SW480 (cell line): ENCODE measurements at regions not wholly inside any gene's neighbourhood (a gene's known extent, or its start where the extent isn't known, plus 50 kb on each side); places are given as distances from the start of the nearest gene placed in this dataset.
A peak's percentile ranks its signal among the peaks of the same experiment; 100 is the strongest.

Experiments used
- DNase-seq: peaks from one replicate; pipeline ENCODE4 v3.0.0-alpha.2; 2016; ENCODE audit warnings: low spot score

DNA sequence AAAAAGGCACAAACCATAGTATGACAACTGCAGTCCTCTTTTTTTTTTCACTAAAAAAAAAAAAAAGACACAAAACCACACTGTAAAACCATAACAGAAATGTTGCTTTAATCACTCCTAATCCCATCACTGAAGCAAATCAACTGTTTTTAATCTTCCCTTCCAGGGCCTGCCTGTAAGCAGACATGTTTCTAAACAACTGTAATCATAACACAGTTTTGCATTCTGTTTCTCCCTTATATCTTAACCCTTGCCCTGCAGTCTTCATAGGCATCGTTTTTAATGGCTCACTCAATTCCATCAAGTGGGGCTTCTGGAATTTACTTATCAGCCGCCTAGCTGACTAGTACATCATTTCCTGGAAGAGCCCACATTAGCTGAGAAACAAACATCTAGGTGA, 111.0 kb upstream of the SLC25A48 start:
- DNase-seq = no peak

DNA sequence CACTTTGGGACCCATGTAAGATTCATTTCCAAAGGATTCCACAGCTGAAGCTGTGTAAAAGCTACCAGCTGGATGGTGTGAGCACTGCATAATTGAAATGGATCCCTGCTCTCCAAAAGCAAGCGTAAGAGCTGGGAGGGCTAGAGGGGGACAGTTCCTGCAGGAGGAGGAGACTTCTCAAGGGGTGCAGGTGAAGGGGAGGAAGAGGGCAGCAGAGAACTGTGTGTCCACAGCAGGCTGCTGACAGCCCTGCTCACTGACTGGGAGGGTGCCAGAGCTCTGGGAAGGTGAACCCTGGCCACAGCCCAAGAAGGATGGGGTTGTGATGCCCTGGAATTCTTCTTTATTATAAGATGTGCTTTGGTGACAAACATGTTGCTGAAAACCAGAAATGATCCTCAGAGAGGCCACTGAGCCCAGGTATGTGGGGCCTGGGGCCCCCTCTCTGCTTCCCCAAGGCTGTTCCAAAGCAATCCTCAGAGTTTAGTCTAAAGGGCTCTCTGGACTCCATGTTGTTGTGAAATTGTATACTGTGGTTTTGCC, 112.8 kb upstream of the SLC25A48 start:
- no peak for DNase-seq

DNA sequence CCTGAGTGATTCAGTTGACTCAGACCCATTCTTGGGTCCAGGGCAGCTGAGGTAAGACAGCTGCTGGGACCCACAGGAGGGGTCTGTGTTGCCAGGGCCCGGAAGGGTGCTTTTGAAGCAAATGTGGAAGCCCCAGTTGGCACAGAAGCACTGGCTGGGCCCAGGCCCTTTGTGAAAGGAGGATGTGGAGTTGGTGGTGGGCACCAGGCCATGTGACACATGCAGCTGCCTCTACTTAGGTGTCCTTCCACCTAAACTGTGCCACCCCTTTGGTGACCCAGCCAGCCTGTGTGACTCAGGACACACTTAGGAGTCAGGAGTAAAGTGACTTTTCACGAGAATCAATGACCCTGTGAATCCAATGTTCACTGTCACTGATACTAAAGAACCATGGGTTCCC, 114.3 kb upstream of the SLC25A48 start:
- DNase-seq = no peak

DNA sequence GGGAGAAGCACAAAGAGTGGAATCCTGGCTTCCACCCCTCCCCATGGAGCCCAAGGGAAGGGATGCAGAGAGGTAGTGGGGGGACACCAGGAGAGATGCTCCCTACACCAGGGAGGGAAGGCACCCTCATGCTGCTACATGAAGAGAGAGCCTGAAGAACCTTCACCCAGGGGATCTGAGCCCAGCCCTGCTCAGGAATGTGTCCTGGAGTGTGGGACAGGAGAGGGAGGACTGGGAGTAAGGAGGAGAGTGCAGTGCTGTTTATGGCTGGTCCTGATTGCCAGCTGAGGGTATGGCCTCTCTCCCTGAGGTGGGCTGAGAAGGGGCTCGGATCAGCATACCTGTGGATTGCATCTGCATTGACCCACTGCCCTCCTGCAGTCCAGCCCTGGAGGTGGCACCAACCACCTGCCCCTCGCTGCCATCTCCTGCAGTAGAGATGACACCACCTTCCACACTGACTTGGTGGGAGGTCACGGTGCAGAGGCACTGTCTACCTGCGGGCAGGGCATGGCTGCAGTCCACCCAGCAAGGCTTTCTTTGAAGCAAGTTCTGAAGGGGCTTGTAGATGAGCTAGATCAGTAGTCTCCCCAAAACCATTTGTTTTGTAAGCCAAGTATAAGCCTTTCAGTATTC, 114.9 kb upstream of the SLC25A48 start:
- DNase-seq = peak; percentile 42

DNA sequence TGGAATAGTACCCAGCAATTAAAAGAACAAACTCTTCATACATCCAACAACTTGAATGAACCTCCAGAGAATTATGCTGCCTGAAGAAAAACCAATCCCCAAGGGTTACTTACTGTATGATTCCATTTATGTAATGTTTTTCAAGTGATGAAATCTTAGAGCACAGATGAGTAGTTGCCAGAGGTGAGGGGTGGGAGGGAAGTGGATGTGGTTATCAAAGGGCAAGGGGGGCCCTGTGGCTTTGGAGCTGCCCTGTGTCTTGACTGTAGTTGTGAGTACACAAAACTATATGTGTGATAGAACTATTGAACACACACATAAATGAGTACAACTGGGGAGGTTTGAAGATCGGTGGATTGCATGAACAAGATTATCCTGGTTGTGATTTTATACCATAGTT, 115.8 kb upstream of the SLC25A48 start:
- DNase-seq = no peak

DNA sequence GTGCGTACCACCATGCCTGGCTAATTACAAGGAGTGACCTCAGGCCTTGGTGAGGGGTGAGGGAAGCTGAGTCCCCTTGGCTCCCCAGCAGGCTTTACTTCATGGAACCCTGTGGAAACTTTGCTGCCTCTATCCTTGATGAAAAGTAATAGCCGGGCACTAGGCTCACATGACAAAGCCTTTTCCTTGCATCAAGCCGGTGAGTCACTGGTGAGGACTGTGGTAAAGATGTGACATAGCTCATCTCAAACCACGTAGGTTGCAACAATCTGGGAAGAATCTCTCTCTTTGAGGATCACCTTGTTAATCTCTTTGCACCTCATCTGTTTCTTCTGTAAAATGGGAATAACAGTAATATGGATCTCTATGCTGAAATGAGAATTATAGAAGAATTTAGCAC, 116.3 kb upstream of the SLC25A48 start:
- peak; percentile 80 for DNase-seq

DNA sequence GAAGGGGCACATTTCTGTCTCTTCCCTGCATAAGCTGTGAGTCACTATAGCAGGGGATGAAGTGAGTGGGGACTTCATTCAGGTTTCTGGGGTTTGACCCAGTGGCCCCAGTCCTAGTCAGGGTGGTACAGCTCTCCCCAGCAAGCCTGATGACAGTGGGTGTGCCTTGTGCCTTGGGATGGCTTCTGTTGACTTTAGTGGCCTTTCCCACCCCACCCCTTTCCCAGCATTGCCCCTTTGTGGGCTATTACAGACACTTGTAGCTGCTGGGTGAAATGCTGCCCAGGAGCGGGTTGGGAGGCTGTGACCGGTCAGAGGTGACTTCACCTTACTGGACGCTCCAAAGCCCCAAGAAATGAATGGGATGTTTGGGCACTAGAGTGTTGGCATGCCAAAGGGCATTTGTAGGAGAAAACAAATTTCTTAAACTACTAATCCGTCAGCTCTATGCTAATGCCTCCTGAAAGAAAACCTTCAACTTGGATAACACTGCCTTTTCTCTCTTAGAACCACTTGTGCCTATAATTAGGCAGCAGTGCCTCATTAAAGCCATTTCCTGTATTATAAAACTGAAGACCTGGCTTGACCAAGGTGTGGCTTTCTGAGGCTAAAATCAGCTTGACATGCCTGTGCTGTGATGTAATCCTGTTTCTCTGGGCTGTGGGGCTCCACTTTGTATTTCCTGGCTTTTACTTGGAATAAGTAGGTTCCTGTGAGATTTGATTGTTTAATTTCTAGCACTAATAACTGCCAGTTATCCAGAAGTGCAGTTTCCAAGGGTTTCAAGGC, 119.0 kb upstream of the SLC25A48 start:
- DNase-seq = peak; percentile 62

DNA sequence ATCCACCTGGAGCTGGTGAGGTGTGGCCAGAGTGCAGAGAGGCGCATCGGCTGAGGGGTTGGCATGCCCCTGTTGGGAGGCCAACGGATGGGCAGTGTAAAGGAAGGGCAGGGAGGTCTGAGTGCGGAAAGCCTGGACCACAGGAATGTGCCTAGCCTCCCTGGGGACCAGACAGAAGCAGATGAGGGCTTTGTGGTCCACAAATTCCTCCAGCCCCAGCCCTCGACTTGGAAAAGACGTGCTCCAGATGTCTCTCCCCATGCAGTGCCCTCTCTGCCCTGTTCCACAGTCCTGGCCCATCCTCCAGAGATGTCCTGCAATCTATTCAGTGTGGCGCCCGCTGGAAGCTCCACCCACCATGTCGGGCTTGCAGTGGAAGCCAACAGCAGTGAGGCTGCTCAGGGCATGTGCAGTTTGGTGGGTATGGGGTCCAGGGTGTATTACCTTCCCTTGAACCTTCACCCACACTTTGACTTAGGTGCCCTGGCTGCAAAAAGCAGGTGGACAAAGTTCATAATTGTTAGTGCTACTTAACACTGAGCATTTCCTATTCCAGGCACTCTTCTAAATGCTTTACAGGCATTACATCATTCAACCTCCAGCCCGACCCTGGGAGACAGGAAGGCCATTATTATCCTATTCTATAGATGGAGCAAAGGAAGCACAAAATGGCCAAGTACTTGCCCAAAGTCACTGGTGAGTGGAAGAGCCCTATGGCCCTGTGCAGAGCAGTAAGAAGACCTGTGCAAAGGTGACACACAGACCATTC, 120.2 kb upstream of the SLC25A48 start:
- peak; percentile 75 for DNase-seq

DNA sequence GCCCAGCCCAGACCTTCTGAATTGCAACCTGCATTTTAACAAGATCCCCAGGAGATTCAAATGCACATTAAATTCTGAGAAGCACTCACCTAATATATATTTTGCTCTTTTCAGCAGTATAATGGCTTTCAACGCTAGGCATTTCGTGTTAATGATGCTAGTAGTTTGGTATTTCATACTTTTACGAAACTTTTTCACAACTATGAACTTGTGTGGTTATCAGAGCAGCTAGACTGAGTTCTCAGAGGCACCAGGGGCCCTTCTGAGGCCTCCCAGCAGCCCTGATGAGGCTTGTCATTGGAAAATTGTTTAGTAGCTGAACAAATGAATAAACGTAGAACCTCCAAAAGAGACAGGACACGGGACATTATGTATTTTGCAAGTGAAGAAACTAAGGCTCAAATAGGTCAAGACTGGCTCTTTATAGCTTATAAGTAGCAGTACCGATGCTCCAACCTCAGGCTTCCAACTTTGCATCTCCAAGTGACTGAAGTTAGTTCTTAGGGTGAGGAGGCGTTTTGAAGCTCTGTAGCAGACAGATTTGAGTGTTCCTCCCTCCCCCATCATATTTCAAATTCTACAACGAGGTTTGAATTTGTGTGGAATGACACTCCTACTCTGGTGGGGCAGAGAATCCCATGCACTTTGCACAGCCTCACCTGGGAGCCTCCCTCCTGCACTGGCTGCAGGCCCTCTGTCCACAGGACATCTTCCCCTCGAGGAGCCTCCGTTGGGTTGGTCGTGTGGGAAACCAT, 121.1 kb upstream of the SLC25A48 start:
- no peak for DNase-seq

DNA sequence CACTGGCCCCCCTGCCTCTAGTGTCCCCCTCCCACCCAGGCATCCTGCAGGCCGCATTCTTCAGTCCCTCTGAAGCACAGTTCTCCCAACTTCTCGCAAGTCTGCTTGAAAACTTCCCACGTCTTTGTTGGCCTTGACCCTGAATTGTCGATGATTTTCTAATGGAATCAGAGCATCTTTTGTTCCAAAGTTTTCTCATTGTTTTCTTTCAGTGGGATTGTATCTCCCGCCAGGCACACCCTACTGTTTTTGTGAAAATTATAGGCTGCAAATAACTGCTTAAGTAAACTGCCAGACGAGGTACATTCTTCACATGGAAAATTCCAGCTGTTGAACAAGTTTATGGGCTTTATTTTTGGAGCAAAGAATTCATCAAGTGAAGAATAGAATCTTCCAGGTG, 122.6 kb upstream of the SLC25A48 start:
- DNase-seq = no peak

DNA sequence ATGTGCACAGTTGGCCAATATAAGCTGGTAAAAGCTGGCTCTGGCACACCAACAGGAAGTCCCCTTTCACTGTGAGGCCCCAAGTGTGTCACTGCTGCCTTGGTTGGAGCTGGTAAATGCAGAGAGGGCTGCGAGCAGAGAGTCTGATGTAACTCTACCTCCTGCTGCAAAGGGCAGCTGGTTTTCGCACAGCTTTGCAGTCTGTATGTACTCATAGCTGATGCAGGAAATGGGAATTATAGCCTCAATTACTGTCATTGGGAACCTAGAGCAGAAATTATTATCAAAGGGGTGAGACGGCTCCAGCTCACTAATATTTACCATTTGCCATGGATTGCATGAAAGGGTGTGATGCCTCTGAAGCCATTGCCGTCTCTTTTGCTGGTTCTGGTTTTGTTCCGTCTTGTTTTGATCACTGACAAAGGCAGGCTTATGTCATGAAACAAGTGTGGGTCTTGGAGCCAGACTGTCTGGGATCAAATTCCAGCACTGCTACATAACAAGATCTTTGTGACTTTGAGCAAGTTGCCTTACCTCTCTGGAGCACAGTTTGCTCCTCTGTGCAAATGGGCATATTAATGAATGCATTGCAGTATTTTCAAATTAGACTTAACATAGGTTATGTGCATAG, 124.3 kb upstream of the SLC25A48 start:
- DNase-seq = no peak

DNA sequence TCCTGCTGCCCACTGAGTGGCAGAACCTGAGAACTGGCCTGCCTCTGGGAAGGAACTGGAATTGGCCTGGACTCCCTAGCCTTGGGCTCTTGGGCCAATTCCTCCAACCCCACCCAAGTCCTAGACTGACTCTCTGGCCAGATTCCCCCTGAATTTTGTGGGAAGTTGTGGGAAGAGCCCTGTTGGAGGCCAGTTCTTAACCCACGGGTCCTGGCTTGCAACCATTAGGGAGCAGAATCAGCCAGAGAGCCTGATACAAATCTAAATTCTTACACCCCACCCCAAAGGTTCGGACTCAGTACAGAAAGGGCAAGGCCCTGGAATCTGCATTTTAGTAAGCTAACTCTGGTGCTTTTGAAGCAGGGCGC, 125.3 kb upstream of the SLC25A48 start:
- no peak for DNase-seq

DNA sequence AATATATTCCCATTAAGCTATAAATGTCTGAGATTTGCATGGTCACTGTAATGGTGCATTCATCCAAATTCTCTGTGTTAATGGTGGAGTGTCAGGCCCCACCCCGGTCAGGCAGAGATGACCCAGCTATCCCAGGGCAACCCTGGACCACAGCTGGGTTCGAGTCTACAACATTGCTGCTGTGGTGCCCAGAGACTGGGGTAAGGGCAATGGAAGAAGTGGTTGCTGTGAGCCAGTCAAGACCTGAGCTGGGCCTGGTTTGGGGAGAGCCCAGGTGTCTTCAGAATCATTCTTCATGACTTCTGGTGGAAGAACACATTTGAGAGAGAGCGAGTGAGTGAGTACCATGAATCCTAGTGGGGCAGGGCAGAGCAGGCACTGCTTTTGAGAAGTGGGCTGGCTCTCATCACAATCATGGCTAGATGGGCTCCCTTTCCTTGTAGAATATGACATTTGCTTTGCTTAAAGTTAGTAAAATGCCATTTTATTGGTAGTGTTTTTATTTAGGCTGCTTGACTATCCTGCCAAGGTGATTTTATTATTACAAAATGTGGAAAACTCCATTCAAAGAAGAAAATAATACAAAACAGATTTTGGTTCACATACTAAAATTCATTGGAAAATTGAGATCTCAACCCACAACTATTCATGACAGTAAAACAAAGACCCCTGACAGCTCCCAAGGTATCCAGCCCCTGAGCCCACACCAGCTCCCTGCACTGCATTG, 125.8 kb upstream of the SLC25A48 start:
- no peak for DNase-seq

DNA sequence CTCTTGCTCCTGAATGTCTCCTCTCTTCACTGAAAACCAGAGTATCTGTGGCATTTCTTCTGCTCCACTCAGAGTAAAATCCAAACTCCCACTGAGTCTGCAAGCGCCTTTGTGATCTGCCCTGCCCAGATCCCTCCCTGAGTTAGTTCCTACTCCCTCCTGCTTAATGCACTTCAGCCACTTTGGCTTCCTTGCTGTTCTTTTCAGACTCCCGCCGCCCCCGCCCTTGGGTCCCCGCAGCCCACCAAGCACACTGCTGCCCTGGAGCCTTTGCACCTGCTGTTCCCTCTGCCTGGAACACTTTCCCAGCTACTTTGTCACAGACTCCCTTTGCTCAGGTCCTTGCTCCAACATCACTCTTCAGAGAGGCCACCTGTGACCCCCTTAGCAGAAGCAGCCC, 127.2 kb upstream of the SLC25A48 start:
- DNase-seq = no peak

DNA sequence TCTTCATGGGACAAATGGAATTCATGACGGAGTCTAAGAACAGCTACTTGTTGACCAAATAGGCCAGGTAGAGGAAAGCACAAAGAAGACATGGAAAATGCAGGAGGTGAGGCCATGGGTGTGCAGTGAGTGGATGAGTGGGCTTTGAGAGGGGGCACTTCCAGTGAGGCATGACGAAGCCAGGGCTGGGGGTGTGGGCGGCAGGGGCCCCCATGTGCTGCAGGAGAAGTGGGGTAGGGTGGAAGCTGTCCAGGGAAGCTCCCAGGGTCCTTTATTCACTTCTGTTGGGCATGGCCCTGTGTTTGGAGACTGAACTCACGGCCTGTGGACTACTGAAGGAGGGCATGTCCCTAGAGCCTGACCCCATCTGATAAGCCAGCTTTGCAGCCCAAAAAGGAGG, 127.6 kb upstream of the SLC25A48 start:
- DNase-seq = no peak

DNA sequence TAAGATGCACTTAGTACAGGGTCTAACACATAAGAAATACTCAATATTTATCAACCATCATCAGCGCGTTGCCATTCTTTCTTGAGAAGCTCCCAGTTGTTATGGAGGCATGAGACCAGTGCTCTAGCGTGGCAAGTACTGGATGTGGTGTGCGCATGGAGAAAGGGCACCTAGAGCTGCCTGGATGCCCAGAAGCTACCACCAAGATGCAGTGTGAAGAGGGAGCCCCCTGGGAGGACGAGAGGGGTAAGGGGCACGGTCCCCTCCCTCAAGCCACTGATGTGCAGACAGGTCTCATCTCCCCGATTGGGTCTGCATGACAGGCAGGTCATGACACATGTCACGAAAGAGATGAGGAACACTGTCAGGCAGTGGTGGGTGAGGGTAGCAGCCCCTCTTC, 127.7 kb upstream of the CXCL14 start:
- DNase-seq = no peak

DNA sequence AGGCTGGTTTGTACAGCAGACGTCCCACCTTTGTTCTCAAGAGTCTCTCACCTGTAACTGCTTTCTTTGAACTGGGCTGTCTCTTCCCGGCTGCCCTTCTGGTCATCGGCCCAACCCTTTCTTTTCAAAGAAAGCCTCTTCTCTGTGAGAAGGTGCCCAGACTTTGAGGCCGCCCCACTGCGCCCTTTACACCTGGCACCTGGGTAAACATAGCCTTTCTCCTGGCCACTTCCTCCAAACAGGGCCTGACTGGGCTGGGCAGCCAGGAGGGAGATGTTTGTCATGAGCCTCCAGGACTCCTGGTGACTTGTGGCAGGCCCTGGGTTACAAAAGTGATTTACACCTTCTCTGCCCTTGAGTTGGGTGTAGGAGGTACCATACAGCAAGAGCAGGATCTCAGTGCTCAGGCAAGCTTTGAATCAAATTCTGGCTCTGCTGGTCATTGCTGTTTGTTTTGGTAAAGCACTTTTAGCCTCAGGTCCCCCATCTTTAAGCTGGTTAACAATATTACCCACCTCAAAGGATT, 127.2 kb upstream of the CXCL14 start:
- DNase-seq = no peak

DNA sequence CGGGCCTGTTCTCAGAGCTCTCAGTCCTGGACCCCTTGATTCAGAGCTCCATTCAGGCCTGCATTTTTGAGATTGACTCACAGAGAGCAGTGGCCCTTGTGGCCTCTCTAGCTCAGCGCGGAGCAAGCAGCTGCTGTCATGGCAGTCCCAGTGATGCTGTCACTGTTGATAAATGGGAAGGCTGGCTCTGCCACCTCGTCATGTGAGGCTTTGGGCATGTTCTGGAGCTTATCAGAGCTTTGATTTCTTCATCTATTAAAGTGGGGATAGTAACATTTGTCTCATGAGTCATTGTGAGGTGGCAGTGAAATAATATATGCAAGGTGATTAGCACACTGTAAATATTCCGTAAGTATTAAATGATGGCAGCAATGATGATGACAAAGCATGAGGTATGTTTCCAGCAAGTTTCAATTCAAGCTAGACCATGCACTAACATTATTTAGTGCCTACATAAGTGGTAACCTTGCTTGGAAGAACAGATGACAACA, 126.4 kb upstream of the CXCL14 start:
- peak; percentile 53 for DNase-seq

DNA sequence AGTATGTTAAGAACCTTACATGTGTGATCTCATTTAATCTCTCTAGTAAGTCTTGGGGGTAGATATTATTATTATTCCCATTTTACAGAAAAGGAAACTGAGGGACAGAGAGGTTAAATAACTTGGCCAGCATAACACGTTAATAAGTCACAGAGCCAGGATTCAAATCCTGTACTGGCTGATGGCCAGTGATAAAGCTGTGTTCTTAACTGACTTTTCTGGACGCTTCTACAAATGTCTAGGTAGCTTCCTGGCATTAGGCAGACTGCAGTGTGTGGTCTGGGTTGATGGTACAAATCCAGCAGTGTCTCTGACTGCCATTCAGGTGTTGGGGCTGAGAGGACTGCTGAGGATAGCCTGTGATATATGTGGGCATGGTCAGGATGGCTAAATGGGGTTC, 125.8 kb upstream of the CXCL14 start:
- DNase-seq = no peak

DNA sequence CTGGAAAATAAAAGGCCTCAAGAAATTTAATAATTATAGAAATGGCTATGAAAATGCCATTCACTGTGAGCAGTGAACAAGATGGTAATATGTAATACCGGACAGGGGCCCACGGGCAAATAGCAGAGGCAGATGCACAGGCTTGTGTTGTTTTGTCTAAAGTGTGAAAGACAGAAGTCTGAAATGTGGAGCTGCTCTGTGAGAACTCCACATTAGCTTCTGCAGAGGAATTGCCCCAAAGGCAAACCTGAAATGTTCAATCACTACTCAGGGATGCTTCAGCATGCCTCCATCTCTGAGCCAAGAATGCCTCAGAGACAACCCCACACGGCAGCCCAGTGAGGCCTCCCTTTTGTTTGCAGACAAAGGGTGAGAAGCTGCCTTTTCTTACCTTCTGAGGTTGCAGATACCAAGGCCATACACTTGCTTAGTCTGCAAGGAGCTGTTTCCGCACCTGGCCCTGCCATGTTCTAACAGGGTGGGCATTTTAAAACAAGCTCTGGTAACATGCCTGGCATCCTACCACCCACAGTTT, 124.3 kb upstream of the CXCL14 start:
- no peak for DNase-seq
